DMS153 treated with DMSO at 0.1 percent for 48 hours (cell line): ENCODE measurements at regions not wholly inside any gene's neighbourhood (a gene's known extent, or its start where the extent isn't known, plus 50 kb on each side); places are given as distances from the start of the nearest gene placed in this dataset.

Source experiments
- DNase-seq: peaks from one replicate; lab custom pipeline; 2025; ENCODE audit not compliant: unreplicated experiment; lab: John Stamatoyannopoulos, UW

DNA sequence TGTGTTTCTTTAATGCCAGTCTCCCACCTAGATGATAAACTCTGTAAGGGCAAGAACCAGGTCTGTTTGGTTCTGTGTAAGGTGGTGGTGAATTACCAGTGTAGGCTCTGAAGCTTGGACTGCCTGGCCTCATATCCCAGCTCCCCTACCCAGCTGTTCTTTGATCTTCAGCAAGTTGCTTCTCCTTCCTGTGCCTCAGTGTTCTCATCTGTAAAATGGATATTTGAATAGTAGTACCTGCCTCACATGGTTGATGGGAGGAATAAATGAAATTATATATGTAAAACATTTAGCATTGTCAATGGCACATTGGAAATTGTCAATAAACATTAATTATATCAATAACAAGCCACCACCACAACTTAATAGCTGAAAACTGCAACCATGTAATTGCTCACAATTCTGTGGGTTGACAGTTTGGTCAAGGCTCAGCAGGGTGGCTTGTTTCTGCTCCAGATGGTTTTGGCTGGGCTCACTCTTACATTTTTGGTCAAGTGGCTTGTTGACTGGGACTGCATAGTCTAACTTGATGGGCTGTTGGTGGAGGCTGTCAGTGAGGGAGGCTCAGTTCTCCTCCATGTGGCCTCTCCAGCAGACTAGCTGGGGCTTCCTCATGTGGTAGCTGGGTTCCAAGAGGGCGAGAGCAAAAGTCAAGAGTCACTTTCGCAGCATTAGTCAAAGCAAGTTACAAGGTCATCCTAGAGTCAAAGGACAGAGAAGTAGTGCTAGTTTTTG lies 84.5 kb upstream of the DUSP5 start:
- DNase-seq = no peak

DNA sequence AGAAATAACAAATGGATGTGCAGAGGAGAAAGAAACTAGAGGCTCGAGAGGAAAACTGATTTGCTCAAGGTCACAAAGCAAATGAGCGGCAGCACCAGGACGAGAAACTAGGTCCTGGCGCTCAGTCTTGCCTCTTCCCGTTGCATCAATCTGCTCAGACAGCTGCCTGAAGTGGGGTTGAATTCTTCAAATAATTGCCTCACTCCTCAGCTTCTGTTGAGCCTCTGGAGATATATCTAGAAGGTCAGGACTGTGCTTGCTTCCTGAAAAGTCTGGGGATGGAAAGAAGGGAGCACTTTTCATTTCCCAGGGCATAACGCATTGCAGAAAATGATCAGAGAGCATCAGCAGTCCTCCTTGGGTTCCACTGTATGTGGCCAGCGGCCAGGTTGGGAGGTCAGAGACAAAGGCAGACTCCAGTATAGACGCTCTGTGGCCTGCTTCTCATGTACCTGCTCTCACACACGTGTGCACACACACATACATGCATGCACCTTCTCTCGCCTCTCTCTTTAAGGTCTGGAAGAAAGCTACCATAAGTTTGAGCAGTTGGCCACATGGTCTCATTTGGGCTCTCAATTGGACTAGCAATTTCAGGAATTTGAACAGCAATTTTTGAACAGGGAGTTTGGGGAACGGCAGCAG lies 83.7 kb upstream of the DUSP5 start:
- DNase-seq = no peak

DNA sequence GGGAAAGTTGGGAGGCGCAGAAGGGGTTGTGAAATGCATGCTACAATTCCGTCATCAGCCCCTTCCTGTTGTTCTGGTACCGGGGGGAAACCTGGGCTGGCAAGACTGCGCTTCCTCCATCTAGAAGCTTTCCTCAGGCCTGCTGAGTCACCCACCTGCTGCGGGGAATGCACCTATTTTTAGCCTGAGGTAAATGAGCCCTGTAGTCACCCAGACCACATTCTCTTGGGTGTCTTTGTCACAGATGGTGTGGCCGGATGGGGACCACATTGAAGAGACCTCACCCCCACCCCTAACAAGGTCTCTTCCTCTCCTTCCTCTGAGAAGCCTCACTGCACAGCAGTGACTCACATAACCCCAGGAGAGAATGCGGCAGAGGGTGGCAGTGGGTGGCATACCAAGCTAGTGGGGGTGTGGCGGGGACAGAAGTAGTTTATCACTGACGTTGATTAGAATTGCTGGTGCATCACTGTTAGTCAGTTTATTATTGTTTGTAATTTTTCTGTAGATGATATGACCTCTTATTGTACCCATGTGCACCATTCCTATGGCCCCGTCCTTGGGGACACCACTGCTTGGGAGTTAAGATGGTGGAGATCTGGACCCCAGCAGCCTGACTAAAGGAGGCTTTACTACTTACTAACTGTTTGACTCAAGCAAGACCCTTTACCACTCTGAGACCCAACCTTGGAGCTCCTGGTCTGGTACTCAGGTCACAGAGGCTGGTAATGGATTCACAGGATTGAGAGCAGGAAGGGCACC lies 83.0 kb upstream of the DUSP5 start:
- no peak for DNase-seq

DNA sequence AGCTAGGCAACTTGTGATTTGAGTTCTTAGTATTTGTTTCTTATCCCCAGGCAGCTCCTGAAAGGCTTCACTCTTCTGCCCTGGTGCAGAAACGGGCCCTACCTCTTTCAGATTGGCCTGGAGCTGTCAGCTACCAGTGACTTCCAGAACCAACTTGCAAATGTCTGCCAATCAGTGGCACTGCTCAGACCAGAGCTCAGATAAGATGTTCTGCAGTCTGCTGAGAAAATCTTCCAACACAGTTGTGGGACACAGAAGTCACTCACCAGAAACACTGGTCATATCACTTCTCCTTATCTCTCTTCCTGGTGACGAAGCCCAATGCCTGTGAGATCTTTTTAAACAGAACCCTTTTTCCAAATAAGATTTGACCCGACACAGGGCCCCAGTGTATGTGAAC lies 81.9 kb upstream of the DUSP5 start:
- DNase-seq = no peak

DNA sequence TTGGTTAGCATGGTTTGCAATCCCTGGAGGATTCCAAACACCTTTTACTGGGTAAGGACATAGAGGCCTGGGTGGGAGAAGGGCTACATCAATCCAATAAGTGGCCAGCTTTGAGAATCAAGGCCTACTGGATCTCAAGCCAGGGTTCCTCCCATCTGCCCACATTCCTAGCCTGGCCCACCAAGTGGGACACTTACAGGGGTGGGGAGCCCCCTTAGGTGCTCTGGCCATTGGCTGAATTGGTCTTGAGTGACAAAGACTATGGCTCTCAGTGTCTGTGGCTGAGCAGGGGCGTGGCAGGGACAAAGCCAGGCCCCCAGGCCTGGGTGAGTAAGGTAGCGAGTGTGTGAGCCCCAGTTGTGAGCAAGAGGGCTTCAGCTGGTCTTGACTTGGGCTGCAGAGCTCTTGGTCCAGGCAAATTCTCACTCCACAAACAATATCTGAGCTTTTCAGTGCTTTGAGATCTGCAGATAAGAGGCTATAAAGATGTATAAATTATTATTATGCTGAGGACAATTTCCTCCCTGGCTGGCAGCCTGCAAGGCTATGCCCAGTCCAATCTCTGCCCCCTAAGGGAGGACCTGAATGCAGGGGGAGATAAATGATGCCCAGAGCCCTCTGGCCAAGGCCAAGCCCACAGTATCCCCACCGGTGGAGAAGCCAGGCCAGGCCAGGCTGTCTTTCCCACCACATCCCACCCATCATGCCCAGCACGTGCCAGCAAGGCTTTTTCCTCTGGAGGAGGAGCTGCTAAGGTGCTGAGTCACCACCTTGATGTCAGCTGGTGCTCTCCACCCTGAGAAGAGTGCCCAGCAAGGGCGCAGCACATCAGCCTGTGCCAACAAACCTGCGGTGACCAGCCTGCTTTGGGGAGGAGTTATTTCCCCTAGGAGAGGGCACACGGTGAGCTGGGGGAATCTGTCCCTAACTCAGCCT lies 80.7 kb upstream of the DUSP5 start:
- no peak for DNase-seq

DNA sequence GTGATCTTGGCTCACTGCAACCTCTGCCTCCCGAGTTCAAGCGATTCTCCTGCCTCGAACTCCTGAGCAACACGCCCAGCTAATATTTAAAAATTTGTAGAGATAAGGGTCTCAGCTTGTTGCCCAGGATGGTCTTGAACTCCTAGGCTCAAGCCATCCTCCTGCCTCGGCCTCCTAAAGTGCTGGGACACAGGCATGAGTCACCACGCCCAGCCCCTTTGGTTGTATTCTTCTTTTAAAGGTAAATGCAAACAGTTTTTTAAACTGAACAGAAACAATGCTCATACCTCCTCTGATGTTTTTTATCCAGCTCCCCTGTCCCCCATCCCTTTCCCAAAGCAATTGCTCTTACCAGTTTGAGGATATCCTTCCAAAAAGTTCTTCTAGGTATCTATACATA lies 79.5 kb upstream of the DUSP5 start:
- DNase-seq = no peak

DNA sequence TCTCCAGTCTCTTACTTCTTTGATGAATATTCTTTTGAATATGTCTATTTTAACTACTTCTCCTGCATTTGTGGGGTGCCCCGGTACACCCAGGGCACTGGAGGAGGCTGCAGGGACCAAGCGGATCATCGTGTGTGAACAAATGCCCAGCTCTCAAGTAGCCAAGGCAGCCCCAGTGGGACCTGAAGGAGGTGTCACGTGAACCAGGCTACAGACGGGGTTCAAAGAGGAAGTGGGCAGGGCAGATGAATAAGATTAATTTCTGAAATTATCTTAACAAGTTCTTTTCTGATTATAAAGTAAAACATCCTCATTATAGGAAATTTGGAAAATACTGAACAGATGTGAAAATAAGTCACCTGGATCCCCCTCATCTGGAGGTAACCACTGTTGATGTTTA lies 78.4 kb upstream of the DUSP5 start:
- no peak for DNase-seq

DNA sequence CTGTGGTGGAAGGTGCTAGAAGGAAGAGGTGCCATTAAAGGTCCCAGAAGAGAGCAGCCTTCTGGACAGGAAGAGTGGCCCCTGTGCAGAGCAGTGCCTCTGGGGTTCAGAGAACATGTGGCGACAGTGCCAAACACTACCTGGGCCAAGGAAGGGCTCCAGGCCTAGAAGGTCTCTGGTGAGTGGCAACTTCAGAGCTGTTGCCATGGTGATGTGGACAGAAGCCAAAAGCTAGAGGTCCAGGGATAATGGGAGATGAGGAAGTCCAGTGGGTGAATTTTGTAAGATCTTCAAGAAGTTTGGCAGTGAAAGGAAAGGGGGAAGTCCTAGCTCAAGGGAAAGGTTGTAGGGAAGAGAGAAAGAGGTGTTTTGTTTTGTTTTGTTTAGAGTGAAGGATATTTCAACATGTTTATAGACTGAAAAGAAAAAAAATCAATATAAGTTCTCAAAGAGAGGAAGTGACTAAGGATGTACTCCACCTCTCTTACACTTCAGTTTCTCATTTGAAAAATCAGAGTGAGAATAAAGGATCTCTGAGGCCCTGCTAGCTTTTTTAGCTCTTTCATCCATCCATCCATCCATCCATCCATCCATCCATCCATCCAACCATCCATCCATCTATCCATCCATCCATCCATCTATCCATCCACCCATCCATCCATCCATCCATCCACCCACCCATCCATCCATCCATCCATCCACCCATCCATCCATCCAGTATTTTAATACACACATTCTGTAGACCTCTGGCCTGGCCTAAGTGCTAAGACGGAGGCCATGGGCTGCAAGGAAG lies 77.1 kb upstream of the DUSP5 start:
- DNase-seq = no peak

DNA sequence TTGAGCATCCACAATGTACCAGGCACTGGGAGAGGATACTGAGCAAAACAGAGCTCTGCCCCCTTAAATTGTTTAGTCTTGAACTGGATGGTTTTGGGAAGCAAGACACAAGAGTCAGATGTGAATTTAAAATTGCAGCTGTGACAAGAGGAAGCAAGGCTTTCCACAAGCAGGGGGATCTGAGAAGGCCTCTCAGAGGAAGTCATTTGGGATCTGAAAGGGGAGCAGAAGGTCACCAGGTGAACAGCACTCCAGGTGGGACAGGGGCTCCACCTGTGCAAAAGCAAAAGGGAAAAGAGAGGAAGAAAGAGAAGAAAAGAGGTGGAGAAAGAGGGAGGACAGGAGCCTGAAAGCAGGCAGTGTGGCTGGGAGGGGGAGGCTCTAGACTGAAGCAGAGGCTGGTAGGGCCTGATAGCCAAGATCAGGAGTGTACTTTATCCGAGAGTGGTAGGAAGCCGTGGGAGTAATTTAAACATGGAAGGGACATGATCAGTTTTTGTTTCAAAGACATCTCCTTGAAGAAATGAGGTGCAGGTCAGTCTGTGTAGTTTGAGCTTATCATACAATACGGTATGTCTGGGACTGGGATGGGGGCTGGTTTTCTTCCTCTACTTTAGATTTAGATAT lies 76.1 kb upstream of the DUSP5 start:
- no peak for DNase-seq

DNA sequence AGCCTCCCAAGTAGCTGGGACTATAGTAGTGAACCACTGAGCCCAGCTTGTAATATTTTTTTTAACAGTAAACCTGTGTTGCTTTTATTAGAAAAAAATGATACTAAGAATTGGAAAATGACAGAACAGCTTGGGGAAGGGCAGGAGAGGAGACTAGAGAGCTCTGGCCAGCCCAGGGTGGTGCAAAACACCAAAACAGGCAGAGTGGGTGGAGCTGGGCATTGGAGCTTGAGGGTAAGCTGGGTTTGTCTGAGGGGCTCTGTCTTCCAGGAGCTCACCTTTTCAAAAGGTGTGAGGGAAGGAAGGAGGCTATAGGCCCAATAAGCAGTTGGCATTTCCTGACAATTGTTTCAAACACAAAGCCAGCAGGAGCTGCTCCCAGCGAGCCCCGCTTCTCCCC lies 75.2 kb upstream of the DUSP5 start:
- DNase-seq = no peak

DNA sequence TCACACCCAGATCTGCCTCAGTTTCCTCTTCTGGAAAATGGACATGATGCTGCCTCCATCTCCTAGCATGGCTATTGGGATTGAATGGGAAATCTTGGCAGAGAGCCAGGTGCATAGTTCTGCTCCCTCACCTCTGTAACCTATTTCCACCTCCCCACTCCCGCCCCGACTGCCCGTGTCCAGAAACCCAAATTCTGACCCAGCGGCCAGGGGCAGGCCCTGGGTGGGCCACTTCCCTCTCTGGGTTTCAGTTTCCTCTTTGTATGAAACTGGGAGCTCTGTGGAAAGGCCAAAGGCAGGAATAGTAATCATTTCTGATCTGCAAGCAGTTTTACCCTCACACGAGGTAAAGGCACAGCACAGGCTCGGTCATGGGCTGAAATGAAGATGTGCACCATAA lies 74.1 kb upstream of the DUSP5 start:
- no peak for DNase-seq

DNA sequence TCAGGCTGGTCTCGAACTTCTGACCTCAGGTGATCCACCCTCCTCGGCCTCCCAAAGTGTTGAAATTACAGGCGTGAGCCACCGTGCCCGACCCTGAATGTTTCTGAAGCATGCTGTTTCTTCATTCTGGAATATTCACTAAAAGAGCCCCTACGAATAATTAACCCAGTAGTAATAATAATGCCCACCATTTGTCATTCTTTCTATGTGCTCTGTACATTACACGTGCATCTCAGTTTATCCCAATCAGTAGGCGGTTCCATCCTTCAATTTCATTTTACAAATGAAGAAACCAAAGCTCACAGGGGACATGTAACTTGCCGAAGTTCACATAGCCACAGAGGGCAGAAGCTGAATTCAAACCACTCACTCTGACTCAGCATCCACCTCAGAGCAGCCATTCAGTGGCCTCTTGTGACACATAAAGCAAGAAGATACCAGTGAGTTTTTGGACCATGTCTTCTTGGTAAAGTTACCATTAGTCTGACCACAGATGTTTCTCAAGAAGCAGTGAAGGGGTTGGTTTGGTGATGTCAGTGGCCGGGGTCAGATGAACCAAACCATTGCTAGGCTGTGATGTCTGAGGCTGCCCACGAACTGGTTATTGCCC lies 71.9 kb upstream of the DUSP5 start:
- DNase-seq = no peak

DNA sequence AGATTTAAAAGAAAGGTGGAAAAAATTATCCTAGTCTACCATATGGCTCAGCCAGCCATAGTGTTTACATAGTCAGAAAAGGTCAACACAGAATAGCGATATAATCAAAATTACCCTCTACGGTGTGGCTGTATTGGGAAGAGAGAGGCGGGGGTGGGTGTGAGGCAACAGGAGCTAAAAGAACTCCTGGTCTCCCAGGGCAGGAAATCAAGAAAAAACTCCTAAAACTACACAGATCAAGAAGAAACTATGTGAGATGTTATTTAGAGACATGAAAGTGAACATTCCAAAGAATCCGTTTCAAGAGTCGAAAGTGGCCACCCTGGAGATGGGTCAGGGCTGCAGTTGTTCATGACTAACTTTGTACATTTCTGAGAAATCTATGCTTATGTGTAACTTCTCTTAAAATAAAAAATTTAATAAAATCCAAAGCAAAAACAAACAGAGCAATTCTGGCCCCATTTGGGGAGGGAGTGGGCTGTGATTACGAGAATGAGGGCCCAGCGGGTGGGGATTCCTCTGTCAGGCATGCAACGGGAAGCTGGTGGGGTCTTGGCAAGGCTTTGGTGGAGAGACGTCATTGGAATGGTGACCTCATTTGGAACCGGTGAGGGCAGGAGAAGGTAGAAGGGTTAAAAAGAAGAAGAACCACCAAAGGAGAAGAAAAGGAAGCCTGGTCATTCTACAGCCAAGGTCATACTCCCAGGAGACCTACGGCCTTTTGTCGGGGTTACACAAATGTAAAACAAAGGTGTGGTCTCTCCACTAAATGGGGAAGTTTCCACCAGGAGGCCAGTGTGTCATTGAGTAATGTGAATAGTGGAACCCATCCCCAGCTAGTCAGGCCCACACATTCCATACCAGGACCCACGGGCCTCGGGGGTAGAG lies 71.2 kb upstream of the DUSP5 start:
- peak; percentile 18 for DNase-seq

DNA sequence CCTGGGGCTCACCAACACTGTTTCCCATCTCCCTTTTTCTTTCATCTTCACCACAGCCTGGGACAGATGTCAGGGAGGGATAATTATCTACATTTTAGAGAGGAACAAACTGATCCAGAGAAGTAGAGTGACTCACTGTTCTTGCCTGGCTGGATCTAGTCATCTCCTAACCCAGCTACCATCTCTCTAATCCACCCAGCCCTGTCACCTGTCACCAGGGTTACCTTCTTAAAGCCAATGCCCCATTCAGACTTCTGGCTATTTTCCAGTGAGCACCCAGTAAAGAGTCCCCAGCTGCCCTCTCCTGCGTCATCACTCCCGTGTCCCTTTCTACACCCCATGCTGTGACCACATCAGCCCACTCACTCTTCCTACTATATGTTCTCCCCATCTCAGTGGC lies 68.4 kb upstream of the DUSP5 start:
- DNase-seq = no peak

DNA sequence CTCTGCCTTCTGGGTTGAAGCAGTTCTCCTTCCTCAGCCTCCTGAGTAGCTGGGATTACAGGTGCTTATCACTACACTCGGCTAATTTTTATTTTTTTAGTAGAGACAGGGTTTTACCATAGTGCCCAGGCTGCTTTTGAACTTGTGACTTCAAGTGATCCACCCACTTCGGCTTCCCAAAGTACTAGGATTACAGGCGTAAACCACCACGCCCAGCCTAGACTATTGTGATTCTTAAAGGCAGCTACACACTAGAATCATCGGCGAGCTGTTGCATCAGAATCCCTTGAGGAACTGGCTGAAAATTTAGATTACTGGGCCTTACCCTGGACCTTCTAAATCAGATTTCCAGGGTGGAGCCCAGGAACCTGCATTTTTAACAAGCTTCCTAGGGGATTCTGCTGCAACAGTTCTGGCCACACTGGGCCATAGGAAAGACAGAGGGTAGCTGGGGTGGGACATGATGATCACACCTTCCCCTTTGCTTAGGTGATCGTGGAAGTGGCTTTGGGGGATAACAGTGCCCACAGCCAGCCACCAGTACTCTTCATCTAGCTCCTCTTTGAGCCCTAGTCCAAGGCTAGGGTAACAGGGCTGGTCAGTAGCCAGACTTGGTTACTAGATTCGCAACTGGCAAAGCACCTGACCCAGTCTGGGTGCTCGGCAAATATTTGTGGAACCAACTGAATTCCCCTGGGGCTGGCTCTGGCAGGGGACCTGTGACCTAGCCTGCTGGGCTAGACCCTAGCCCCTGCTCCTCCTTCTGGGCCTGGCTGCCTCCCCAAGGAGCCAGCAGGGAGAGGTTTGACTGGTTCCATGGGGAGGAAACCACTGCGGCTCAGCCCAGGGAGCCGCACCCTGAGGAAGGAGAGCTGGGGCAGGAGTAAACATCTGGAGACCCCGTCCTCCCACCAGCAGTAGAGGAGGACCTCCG lies 67.1 kb upstream of the DUSP5 start:
- DNase-seq = no peak

DNA sequence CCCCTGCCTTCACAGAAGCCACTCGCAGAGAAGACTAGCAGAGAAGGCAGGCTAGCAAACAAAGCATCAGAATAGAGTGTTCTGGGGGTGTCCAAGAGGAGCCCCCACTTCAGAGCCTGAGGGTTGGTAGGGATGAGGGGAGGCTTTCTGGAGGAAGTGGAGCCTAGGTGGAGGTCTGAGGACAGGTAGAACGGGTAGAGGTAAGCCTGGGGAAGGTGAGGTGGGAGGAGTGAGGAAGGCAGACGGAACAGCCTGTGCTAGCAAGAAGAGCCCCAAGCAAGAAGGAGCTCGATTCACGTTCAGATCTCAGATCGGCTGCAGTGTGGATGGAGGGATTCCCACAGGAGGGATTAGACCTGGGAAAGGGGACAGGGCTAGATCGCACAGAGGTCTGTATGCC lies 66.0 kb upstream of the DUSP5 start:
- DNase-seq = no peak

DNA sequence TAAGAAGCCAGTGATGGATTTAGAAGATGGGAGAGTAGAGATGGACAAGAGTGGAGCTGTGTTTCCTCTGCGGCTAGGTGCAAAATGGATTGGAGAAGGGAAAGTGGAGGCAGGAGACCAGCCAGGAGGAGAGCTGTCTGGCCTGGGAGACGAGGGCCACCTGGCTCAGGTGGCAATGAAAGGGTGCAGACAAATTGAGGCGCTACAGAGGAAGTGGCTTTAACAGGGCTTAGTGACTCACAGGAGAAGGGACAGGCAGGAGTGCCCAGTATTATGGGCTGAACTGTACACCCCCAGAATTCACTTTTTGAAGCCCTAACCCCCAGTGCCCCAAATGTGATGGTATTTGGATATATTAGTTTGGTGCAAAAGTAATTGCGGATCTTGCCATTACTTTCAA lies 65.6 kb upstream of the DUSP5 start:
- no peak for DNase-seq
